ENCODE measurements at regions not wholly inside any gene's neighbourhood (a gene's known extent, or its start where the extent isn't known, plus 50 kb on each side); places are given as distances from the start of the nearest gene placed in this dataset.

- ATAC-seq, result no peak
- intact Hi-C loops (cut with DNase I), result no loop called here
Measured at GRCh38 chr19:31497709-31498108, 148.5 kb upstream of the TSHZ3 start.

GRCh38 chr19:31498781-31499180 is 149.5 kb upstream of the TSHZ3 start:
- Histone ChIP-seq H3K27me3 (ENCODE audit: low read depth) (no peaks in the 10 kb centered on the region), H3K36me3 (no peaks in the 10 kb centered on the region), H3K9me3 (no peaks in the 10 kb centered on the region), H3K4me3 (no peak overlapping the region), H3K27ac (no peak overlapping the region), H3K4me1 (no peaks in the 10 kb centered on the region)
- DNase-seq, result no peak
- TF ChIP-seq CTCF (IDR thresholded peaks at IDR 0.05), result no peak
- no peak for ATAC-seq
- intact Hi-C loops (cut with DNase I), result no loop called here

More at GRCh38 chr19:31497709-31498108, 148.5 kb upstream of the TSHZ3 start:
- Histone ChIP-seq H3K27ac (no peak overlapping the region), H3K27me3 (ENCODE audit: low read depth) (no peaks in the 10 kb centered on the region), H3K4me1 (no peaks in the 10 kb centered on the region), H3K4me3 (no peak overlapping the region), H3K9me3 (no peaks in the 10 kb centered on the region), H3K36me3 (no peaks in the 10 kb centered on the region)
- DNase-seq, result no peak
- no peak for TF ChIP-seq CTCF (IDR thresholded peaks at IDR 0.05)

- no peak for ATAC-seq
- DNase-seq, result no peak
- Histone ChIP-seq H3K27ac (no peak overlapping the region), H3K4me1 (no peaks in the 10 kb centered on the region), H3K36me3 (no peaks in the 10 kb centered on the region), H3K9me3 (no peaks in the 10 kb centered on the region), H3K27me3 (ENCODE audit: low read depth) (no peaks in the 10 kb centered on the region), H3K4me3 (no peak overlapping the region)
- intact Hi-C loops (cut with DNase I), result no loop called here
- TF ChIP-seq CTCF (IDR thresholded peaks at IDR 0.05), result no peak
Measured at GRCh38 chr19:31499281-31500196, 150.3 kb upstream of the TSHZ3 start.

GRCh38 chr19:31500197-31500830 is 151.1 kb upstream of the TSHZ3 start:
- Histone ChIP-seq H3K4me3 (no peak overlapping the region), H3K36me3 (no peaks in the 10 kb centered on the region), H3K9me3 (no peaks in the 10 kb centered on the region), H3K27me3 (ENCODE audit: low read depth) (no peaks in the 10 kb centered on the region), H3K27ac (no peak overlapping the region), H3K4me1 (no peaks in the 10 kb centered on the region)
- ATAC-seq, result no peak
- intact Hi-C loops (cut with DNase I), result no loop called here
- TF ChIP-seq CTCF (IDR thresholded peaks at IDR 0.05), result no peak
- no peak for DNase-seq

GRCh38 chr19:31500946-31501345 is 151.7 kb upstream of the TSHZ3 start:
- no peaks in the 10 kb centered on the region for H3K9me3 ChIP-seq
- no peak overlapping the region for H3K27ac ChIP-seq
- no peak for TF ChIP-seq CTCF (IDR thresholded peaks at IDR 0.05)
- H3K4me3 ChIP-seq, result no peak overlapping the region
- no peaks in the 10 kb centered on the region for H3K36me3 ChIP-seq
- H3K27me3 ChIP-seq (ENCODE audit: low read depth), result no peaks in the 10 kb centered on the region
- DNase-seq (no peak), ATAC-seq (no peak)
- intact Hi-C loops (cut with DNase I), result no loop called here
- H3K4me1 ChIP-seq, result no peaks in the 10 kb centered on the region

Data from lower lobe of right lung (tissue), 2 donors.